Breast epithelium (tissue), 4 donors: ENCODE measurements at regions not wholly inside any gene's neighbourhood (a gene's known extent, or its start where the extent isn't known, plus 50 kb on each side); places are given as distances from the start of the nearest gene placed in this dataset.

Experiments used
- DNase-seq, 2 donors: peaks; one replicate each; pipeline ENCODE4 v3.0.0-alpha.2; 2019; ENCODE audit warnings: low spot score in 2 of 2
- H3K27ac ChIP-seq, 2 donors: fragments of 200-600 bp; sonication (generic) in 1 of 2; one replicate each; pipeline ENCODE4 v1.5.1; 2016 to 2019; ENCODE audit warnings: mild to moderate bottlenecking in 1 of 2
- H3K27me3 ChIP-seq, 2 donors: fragments of 200-600 bp; sonication (generic) in 1 of 2; one replicate each; pipeline versions ENCODE4 v1.5.1 to v1.6.0; 2017 to 2019; ENCODE audit warnings: control low read depth in 1 of 2, mild to moderate bottlenecking in 1 of 2
- H3K36me3 ChIP-seq: fragments of 200-600 bp; one replicate; pipeline ENCODE4 v1.5.1; 2019
- H3K4me1 ChIP-seq, 2 donors: fragments of 200-600 bp; sonication (generic); one replicate each; pipeline ENCODE4 v1.5.1; 2016 to 2019; ENCODE audit warnings: control low read depth in 1 of 2
- H3K4me3 ChIP-seq, 3 donors: fragments of 200-600 bp; sonication (generic); 1 replicate in 2 of 3; 2 replicates in 1 of 3; pipeline ENCODE4 v1.5.1; 2016 to 2019; ENCODE audit warnings: mild to moderate bottlenecking in 3 of 3, moderate library complexity in 2 of 3
- H3K9me3 ChIP-seq, 2 donors: fragments of 200-600 bp; sonication (generic) in 1 of 2; one replicate each; pipeline ENCODE4 v1.5.1; 2016 to 2019; ENCODE audit warnings: control low read depth in 1 of 2
- CTCF ChIP-seq, 3 donors: fragments of 450-650 bp; IDR thresholded peaks; one replicate each; pipeline ENCODE4 v1.5.1; 2016 to 2017; ENCODE audit warnings: antibody characterized with exemption in 3 of 3, mild to moderate bottlenecking in 3 of 3, moderate library complexity in 3 of 3
- POLR2A ChIP-seq: fragments of 450-650 bp; IDR thresholded peaks from one replicate; pipeline ENCODE4 v1.6.1; 2016; ENCODE audit warnings: antibody characterized with exemption, mild to moderate bottlenecking, moderate library complexity
- POLR2AphosphoS5 ChIP-seq, 3 donors: sonication (generic); formaldehyde crosslinking; IDR thresholded peaks; one replicate each; pipeline ENCODE4 v1.6.1; 2017; ENCODE audit warnings: antibody characterized with exemption in 3 of 3
- intact Hi-C: fragments of 100-400 bp; cut with DNase I; formaldehyde crosslinking; loops from one replicate; pipeline ENCODE4 v1.15.1; 2023; ENCODE audit warnings: low total_unique reads

GRCh38 chr17:72420775-72421127 lies 299.9 kb downstream of the SOX9 start:
- Histone ChIP-seq H3K4me3 (no peak overlapping the region), H3K9me3 (peaks cover 0 to 21% of the 10 kb centered on the region in 2 donors), H3K27ac (peak overlapping the region; percentile 50 to 68), H3K36me3 (no peaks in the 10 kb centered on the region), H3K27me3 (no peaks in the 10 kb centered on the region), H3K4me1 (no peaks in the 10 kb centered on the region)
- no peak for DNase-seq
- no peak for TF ChIP-seq POLR2AphosphoS5 (IDR thresholded peaks at IDR 0.05)
- TF ChIP-seq CTCF (IDR thresholded peaks at IDR 0.05), result no peak
- TF ChIP-seq POLR2A, result no peak
- intact Hi-C loops, result no loop called here

GRCh38 chr17:72421128-72422092 lies 300.6 kb downstream of the SOX9 start:
- TF ChIP-seq POLR2A (no peak), POLR2AphosphoS5 (IDR thresholded peaks at IDR 0.05) (peak in 1 of 3 donors; percentile 27)
- no peaks in the 10 kb centered on the region for H3K27me3 ChIP-seq
- no peaks in the 10 kb centered on the region for H3K4me1 ChIP-seq
- H3K4me3 ChIP-seq, result no peak overlapping the region
- intact Hi-C loops, result no loop called here
- peaks cover 0 to 21% of the 10 kb centered on the region in 2 donors for H3K9me3 ChIP-seq
- no peaks in the 10 kb centered on the region for H3K36me3 ChIP-seq
- peak overlapping the region; percentile 64 to 68 for H3K27ac ChIP-seq
- DNase-seq, result peak; percentile 69 to 77

GRCh38 chr17:72422204-72422504 lies 301.3 kb downstream of the SOX9 start:
- intact Hi-C loops, result no loop called here
- Histone ChIP-seq H3K36me3 (no peaks in the 10 kb centered on the region), H3K9me3 (peaks cover 0 to 15% of the 10 kb centered on the region in 2 donors), H3K27me3 (no peaks in the 10 kb centered on the region), H3K27ac (peak overlapping the region in 1 of 2 donors; percentile 46), H3K4me1 (no peaks in the 10 kb centered on the region), H3K4me3 (no peak overlapping the region)
- DNase-seq, result no peak
- TF ChIP-seq CTCF (IDR thresholded peaks at IDR 0.05) (no peak), POLR2AphosphoS5 (IDR thresholded peaks at IDR 0.05) (no peak), POLR2A (no peak)

- TF ChIP-seq POLR2AphosphoS5 (IDR thresholded peaks at IDR 0.05) (peak in 1 of 3 donors; percentile 16), CTCF (IDR thresholded peaks at IDR 0.05) (no peak)
- intact Hi-C loops, result no loop called here
- H3K27me3 ChIP-seq, result no peaks in the 10 kb centered on the region
- no peaks in the 10 kb centered on the region for H3K4me1 ChIP-seq
- DNase-seq, result peak; percentile 65 to 82
- peak overlapping the region; percentile 46 to 49 for H3K27ac ChIP-seq
- H3K9me3 ChIP-seq, result peaks cover 0 to 10% of the 10 kb centered on the region in 2 donors
- H3K36me3 ChIP-seq, result no peaks in the 10 kb centered on the region
- H3K4me3 ChIP-seq, result no peak overlapping the region
Observed at GRCh38 chr17:72422505-72423285, 301.9 kb downstream of the SOX9 start.

- intact Hi-C loops, result no loop called here
- H3K27ac ChIP-seq, result peak overlapping the region; percentile 46 to 49
- no peak for TF ChIP-seq CTCF (IDR thresholded peaks at IDR 0.05)
- TF ChIP-seq POLR2AphosphoS5 (IDR thresholded peaks at IDR 0.05), result no peak
- TF ChIP-seq POLR2A, result no peak
- H3K27me3 ChIP-seq, result no peaks in the 10 kb centered on the region
- H3K9me3 ChIP-seq, result peaks cover 0 to 4% of the 10 kb centered on the region in 2 donors
- no peak for DNase-seq
- H3K36me3 ChIP-seq, result no peaks in the 10 kb centered on the region
- no peaks in the 10 kb centered on the region for H3K4me1 ChIP-seq
- no peak overlapping the region for H3K4me3 ChIP-seq
Observed at GRCh38 chr17:72423286-72423589, 302.4 kb downstream of the SOX9 start.
